Chondrocyte (in vitro differentiated cells): ENCODE measurements at regions not wholly inside any gene's neighbourhood (a gene's known extent, or its start where the extent isn't known, plus 50 kb on each side); places are given as distances from the start of the nearest gene placed in this dataset.

Experiments
- DNase-seq: peaks from one replicate; pipeline ENCODE4 v3.0.0; 2021; ENCODE audit warnings: mixed read lengths, low spot score
- H3K27ac Mint-ChIP-seq: one replicate; pipeline ENCODE4 v1.8.0; 2021; ENCODE audit warnings: mild to moderate bottlenecking, moderate library complexity, mixed read lengths; ENCODE audit not compliant: unreplicated experiment
- H3K27me3 Mint-ChIP-seq: 2 replicates; pipeline ENCODE4 v1.8.0; 2021; ENCODE audit warnings: low read depth, mixed read lengths
- H3K36me3 Mint-ChIP-seq: 2 replicates; pipeline ENCODE4 v1.8.0; 2021; ENCODE audit warnings: low read depth, mixed read lengths
- H3K4me1 Mint-ChIP-seq: 2 replicates; pipeline ENCODE4 v1.8.0; 2021; ENCODE audit warnings: low read depth, mild to moderate bottlenecking, mixed read lengths
- H3K4me3 Mint-ChIP-seq: one replicate; pipeline ENCODE4 v1.8.0; 2021; ENCODE audit warnings: mild to moderate bottlenecking, moderate library complexity, mixed read lengths; ENCODE audit not compliant: unreplicated experiment
- H3K9me3 Mint-ChIP-seq: 2 replicates; pipeline ENCODE4 v1.8.0; 2021; ENCODE audit warnings: low read depth, mixed read lengths
- CTCF ChIP-seq: fragments of 200-600 bp; sonication (generic); IDR thresholded peaks from 2 replicates; pipeline ENCODE4 v1.5.0; 2021; ENCODE audit warnings: antibody characterized with exemption, mild to moderate bottlenecking, moderate library complexity

DNA sequence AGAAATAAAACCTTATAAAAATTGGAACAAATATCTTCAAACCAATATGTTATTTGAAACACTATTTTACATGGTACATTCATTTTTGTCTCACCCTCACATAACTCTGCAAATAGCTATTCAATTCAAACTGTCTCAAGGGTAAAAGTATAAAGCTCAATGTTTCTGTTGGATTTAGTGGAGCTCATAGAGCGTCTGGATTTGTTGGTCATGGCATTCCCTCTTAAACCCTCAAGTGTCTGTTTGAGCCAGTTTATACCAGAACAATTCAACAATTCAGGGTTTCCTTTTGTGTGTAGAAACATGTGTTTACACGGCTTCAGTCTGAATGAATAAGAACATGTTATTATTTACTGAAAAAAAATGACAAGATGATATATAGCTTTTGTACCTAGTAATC lies 161.6 kb downstream of the PCDH18 start:
- H3K9me3 Mint-ChIP-seq, result peaks cover 3% of the 10 kb centered on the region
- H3K4me1 Mint-ChIP-seq, result peaks cover 49% of the 10 kb centered on the region
- H3K27me3 Mint-ChIP-seq, result no peaks in the 10 kb centered on the region
- DNase-seq, result no peak
- peak overlapping the region; percentile 81 for H3K27ac Mint-ChIP-seq
- H3K36me3 Mint-ChIP-seq, result peaks cover 2% of the 10 kb centered on the region
- no peak for TF ChIP-seq CTCF
- no peak overlapping the region for H3K4me3 Mint-ChIP-seq

DNA sequence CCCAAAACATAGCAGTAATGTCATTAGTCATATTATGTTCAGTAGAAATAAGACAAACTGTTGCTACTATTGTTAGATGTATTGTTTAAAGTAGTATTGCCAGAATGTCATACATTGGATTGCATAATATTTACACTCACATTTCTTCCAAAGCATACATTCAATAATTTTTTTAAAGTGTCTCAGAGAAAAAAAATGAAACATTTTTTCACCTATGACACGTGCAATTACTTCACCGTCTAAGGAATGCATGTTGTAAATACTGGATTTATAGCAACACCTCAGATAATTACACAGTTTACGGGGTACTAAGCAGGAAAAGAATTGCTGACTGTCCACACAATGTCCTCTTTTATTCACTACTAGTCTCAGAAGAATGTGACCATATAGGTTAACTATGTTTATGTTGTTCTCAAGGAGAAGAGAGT lies 162.1 kb downstream of the PCDH18 start:
- Mint-ChIP-seq H3K4me3 (no peak overlapping the region), H3K4me1 (peaks cover 44% of the 10 kb centered on the region), H3K9me3 (peaks cover 3% of the 10 kb centered on the region), H3K36me3 (peaks cover 2% of the 10 kb centered on the region), H3K27ac (peak overlapping the region; percentile 81), H3K27me3 (no peaks in the 10 kb centered on the region)
- DNase-seq, result no peak
- no peak for TF ChIP-seq CTCF

DNA sequence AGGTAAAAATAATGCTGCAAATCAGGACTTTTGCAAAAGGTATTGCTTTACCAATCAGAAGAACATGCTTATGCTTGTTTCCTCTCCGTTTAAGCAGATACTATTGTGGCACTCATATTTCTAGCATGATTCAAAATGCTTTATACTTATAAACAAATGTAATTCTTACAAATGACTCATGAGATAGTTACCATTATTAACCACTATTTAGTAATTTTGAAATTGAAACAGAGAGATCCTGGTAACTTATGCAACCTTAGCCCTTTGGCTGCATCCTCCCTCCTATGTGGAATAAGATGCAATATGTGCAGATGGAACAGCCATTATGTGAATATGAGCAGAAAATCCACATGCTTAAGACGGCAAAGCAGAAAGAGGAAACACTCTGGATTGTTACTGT lies 164.7 kb downstream of the PCDH18 start:
- H3K27ac Mint-ChIP-seq, result no peak overlapping the region
- no peaks in the 10 kb centered on the region for H3K36me3 Mint-ChIP-seq
- H3K27me3 Mint-ChIP-seq, result no peaks in the 10 kb centered on the region
- H3K4me3 Mint-ChIP-seq, result no peak overlapping the region
- peaks cover 32% of the 10 kb centered on the region for H3K4me1 Mint-ChIP-seq
- TF ChIP-seq CTCF, result no peak
- H3K9me3 Mint-ChIP-seq, result no peaks in the 10 kb centered on the region
- DNase-seq, result no peak

- H3K9me3 Mint-ChIP-seq, result no peaks in the 10 kb centered on the region
- no peak for DNase-seq
Observed at GRCh38 chr4:137363496-137363895, 168.8 kb downstream of the PCDH18 start.

GRCh38 chr4:137361756-137362470 lies 170.4 kb downstream of the PCDH18 start:
- TF ChIP-seq CTCF, result no peak
- no peak for DNase-seq
- peak overlapping the region; percentile 83 for H3K27ac Mint-ChIP-seq

More at GRCh38 chr4:137363496-137363895, 168.8 kb downstream of the PCDH18 start:
- Mint-ChIP-seq H3K27ac (no peak overlapping the region), H3K4me3 (no peak overlapping the region), H3K36me3 (no peaks in the 10 kb centered on the region), H3K27me3 (no peaks in the 10 kb centered on the region), H3K4me1 (peaks cover 45% of the 10 kb centered on the region)
- no peak for TF ChIP-seq CTCF

More at GRCh38 chr4:137361756-137362470, 170.4 kb downstream of the PCDH18 start:
- Mint-ChIP-seq H3K4me3 (no peak overlapping the region), H3K4me1 (peaks cover 50% of the 10 kb centered on the region), H3K9me3 (no peaks in the 10 kb centered on the region), H3K36me3 (no peaks in the 10 kb centered on the region), H3K27me3 (no peaks in the 10 kb centered on the region)
